Activated T-cell treated with anti-CD3 and anti-CD28 coated beads for 24 hours (primary cell): ENCODE measurements at regions not wholly inside any gene's neighbourhood (a gene's known extent, or its start where the extent isn't known, plus 50 kb on each side); places are given as distances from the start of the nearest gene placed in this dataset.

Source experiments
- DNase-seq: peaks from one replicate; pipeline ENCODE4 v3.0.0-alpha.2; 2020; ENCODE audit warnings: low read depth

GRCh38 chrX:68947882-68948605 is 119.2 kb downstream of the EFNB1 start:
- no peak for DNase-seq

- no peak for DNase-seq
Measured at GRCh38 chrX:68945603-68946228, 116.9 kb downstream of the EFNB1 start.

GRCh38 chrX:68945081-68945602 is 116.3 kb downstream of the EFNB1 start:
- DNase-seq = no peak

- no peak for DNase-seq
Measured at GRCh38 chrX:68944211-68944610, 115.4 kb downstream of the EFNB1 start.

GRCh38 chrX:68942840-68943239 is 114.0 kb downstream of the EFNB1 start:
- no peak for DNase-seq

- no peak for DNase-seq
Measured at GRCh38 chrX:68942104-68942503, 113.3 kb downstream of the EFNB1 start.

- DNase-seq = no peak
Measured at GRCh38 chrX:68941385-68941952, 112.6 kb downstream of the EFNB1 start.

- DNase-seq = no peak
Measured at GRCh38 chrX:68940601-68941000, 111.8 kb downstream of the EFNB1 start.

GRCh38 chrX:68939868-68940267 is 111.0 kb downstream of the EFNB1 start:
- no peak for DNase-seq

- DNase-seq = no peak
Measured at GRCh38 chrX:68938244-68939004, 109.6 kb downstream of the EFNB1 start.

- no peak for DNase-seq
Measured at GRCh38 chrX:68937581-68937980, 108.8 kb downstream of the EFNB1 start.

- DNase-seq = no peak
Measured at GRCh38 chrX:68936608-68937007, 107.8 kb downstream of the EFNB1 start.

GRCh38 chrX:68936126-68936525 is 107.3 kb downstream of the EFNB1 start:
- DNase-seq = no peak

- DNase-seq = no peak
Measured at GRCh38 chrX:68935362-68935761, 106.5 kb downstream of the EFNB1 start.

GRCh38 chrX:68934922-68935321 is 106.1 kb downstream of the EFNB1 start:
- DNase-seq = no peak

- no peak for DNase-seq
Measured at GRCh38 chrX:68934421-68934820, 105.6 kb downstream of the EFNB1 start.

- DNase-seq = no peak
Measured at GRCh38 chrX:68932611-68933010, 103.8 kb downstream of the EFNB1 start.

GRCh38 chrX:68931345-68931744 is 102.5 kb downstream of the EFNB1 start:
- DNase-seq = no peak

GRCh38 chrX:68930542-68931317 is 101.9 kb downstream of the EFNB1 start:
- no peak for DNase-seq

- DNase-seq = no peak
Measured at GRCh38 chrX:68929332-68930150, 100.7 kb downstream of the EFNB1 start.

GRCh38 chrX:68928401-68928800 is 99.6 kb downstream of the EFNB1 start:
- DNase-seq = no peak
